ENCODE measurements at regions not wholly inside any gene's neighbourhood (a gene's known extent, or its start where the extent isn't known, plus 50 kb on each side); places are given as distances from the start of the nearest gene placed in this dataset.

GRCh38 chr5:21181609-21182125, 1193.7 kb upstream of the CDH18 start:
- DNase-seq (ENCODE audit: low spot score) = no peak
- no peaks in the 10 kb centered on the region for H3K4me1 Mint-ChIP-seq (ENCODE audit: low read depth)
- H3K4me3 Mint-ChIP-seq (ENCODE audit: unreplicated experiment) = no peak overlapping the region
- no peaks in the 10 kb centered on the region for H3K27me3 Mint-ChIP-seq (ENCODE audit: low read depth)
- no peak overlapping the region for H3K27ac Mint-ChIP-seq (ENCODE audit: unreplicated experiment)
- H3K36me3 Mint-ChIP-seq (ENCODE audit: low read depth) = no peaks in the 10 kb centered on the region
- peaks cover 5% of the 10 kb centered on the region for H3K9me3 Mint-ChIP-seq (ENCODE audit: low read depth)
- TF ChIP-seq CTCF (IDR thresholded peaks at IDR 0.05) = no peak

GRCh38 chr5:21173526-21173925, 1185.5 kb upstream of the CDH18 start:
- DNase-seq (ENCODE audit: low spot score) = no peak
- Mint-ChIP-seq H3K36me3 (ENCODE audit: low read depth) (no peaks in the 10 kb centered on the region), H3K4me1 (ENCODE audit: low read depth) (no peaks in the 10 kb centered on the region), H3K27me3 (ENCODE audit: low read depth) (no peaks in the 10 kb centered on the region), H3K27ac (ENCODE audit: unreplicated experiment) (no peak overlapping the region), H3K4me3 (ENCODE audit: unreplicated experiment) (no peak overlapping the region), H3K9me3 (ENCODE audit: low read depth) (no peaks in the 10 kb centered on the region)
- no peak for TF ChIP-seq CTCF (IDR thresholded peaks at IDR 0.05)

GRCh38 chr5:21173036-21173435, 1185.0 kb upstream of the CDH18 start:
- H3K27me3 Mint-ChIP-seq (ENCODE audit: low read depth) = no peaks in the 10 kb centered on the region
- DNase-seq (ENCODE audit: low spot score) = no peak

GRCh38 chr5:21171038-21171437, 1183.0 kb upstream of the CDH18 start:
- Mint-ChIP-seq H3K27me3 (ENCODE audit: low read depth) (no peaks in the 10 kb centered on the region), H3K9me3 (ENCODE audit: low read depth) (no peaks in the 10 kb centered on the region), H3K4me3 (ENCODE audit: unreplicated experiment) (no peak overlapping the region), H3K36me3 (ENCODE audit: low read depth) (no peaks in the 10 kb centered on the region), H3K27ac (ENCODE audit: unreplicated experiment) (no peak overlapping the region), H3K4me1 (ENCODE audit: low read depth) (no peaks in the 10 kb centered on the region)
- DNase-seq (ENCODE audit: low spot score) = no peak
- no peak for TF ChIP-seq CTCF (IDR thresholded peaks at IDR 0.05)

More at GRCh38 chr5:21173036-21173435, 1185.0 kb upstream of the CDH18 start:
- no peaks in the 10 kb centered on the region for H3K36me3 Mint-ChIP-seq (ENCODE audit: low read depth)
- no peak overlapping the region for H3K4me3 Mint-ChIP-seq (ENCODE audit: unreplicated experiment)
- H3K4me1 Mint-ChIP-seq (ENCODE audit: low read depth) = no peaks in the 10 kb centered on the region
- TF ChIP-seq CTCF (IDR thresholded peaks at IDR 0.05) = no peak
- no peak overlapping the region for H3K27ac Mint-ChIP-seq (ENCODE audit: unreplicated experiment)
- no peaks in the 10 kb centered on the region for H3K9me3 Mint-ChIP-seq (ENCODE audit: low read depth)

- no peak for DNase-seq (ENCODE audit: low spot score)
- H3K27ac Mint-ChIP-seq (ENCODE audit: unreplicated experiment) = no peak overlapping the region
- H3K4me1 Mint-ChIP-seq (ENCODE audit: low read depth) = no peaks in the 10 kb centered on the region
- no peaks in the 10 kb centered on the region for H3K27me3 Mint-ChIP-seq (ENCODE audit: low read depth)
- H3K36me3 Mint-ChIP-seq (ENCODE audit: low read depth) = no peaks in the 10 kb centered on the region
- H3K4me3 Mint-ChIP-seq (ENCODE audit: unreplicated experiment) = no peak overlapping the region
- TF ChIP-seq CTCF (IDR thresholded peaks at IDR 0.05) = no peak
- no peaks in the 10 kb centered on the region for H3K9me3 Mint-ChIP-seq (ENCODE audit: low read depth)
Observed at GRCh38 chr5:21168557-21168956, 1180.6 kb upstream of the CDH18 start.

Measured in chondrocyte (in vitro differentiated cells).